ENCODE measurements at regions not wholly inside any gene's neighbourhood (a gene's known extent, or its start where the extent isn't known, plus 50 kb on each side); places are given as distances from the start of the nearest gene placed in this dataset.
A peak's percentile ranks its signal among the peaks of the same experiment; 100 is the strongest.

DNA sequence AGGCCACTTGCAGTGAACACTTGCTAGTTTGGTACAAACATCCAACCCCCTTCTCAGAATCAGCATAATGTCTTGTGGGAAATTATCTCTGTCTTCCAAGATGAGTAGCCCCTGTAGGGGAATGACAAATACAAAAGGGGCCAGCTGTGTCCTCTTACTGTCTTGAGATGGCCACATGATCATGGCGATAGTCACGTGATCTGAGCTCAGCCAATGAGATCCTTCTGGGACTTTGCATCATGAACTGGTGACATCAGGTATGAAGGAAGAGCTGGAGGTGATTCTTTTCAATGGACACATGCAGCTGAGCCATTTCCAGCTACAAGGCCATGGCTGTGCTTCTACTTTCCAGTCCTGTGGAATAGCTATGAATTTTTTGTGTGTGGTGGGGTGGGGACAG, 206.3 kb downstream of the IRX1 start:
- Histone ChIP-seq H3K27ac (ENCODE audit: low read length) (no peak overlapping the region), H3K4me1 (ENCODE audit: control insufficient read depth, insufficient read depth, low read length) (no peaks in the 10 kb centered on the region), H3K9me3 (replicated peaks; ENCODE audit: control insufficient read depth, low read depth, low read length) (no peaks in the 10 kb centered on the region), H3K27me3 (ENCODE audit: control insufficient read depth, insufficient read depth, low read length) (no peaks in the 10 kb centered on the region), H3K4me3 (ENCODE audit: low read length) (no peak overlapping the region), H3K36me3 (ENCODE audit: control insufficient read depth, insufficient read depth, low read length) (no peaks in the 10 kb centered on the region)
- WGBS (ENCODE audit: insufficient coverage), result 80% methylated on average over 2 of the region's 2 CpGs
- no peak for DNase-seq

DNA sequence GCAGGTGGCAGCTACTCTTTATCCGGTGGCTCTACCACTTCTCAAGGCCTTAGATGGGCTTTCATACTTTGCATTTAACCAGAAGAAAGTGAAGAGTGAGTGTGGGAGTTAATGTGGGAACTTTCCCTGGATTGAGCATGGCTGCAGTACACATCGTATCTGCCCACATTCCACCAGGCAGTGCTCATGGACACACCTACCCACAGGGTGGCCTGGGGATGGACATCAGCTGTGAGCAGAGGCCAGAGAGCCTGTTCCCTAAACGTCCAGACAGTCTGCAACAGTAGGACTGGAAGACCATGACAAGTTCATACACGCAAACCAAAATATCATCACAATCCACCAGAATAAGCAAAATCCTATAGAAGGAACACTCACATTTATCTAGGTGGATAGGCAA, 213.8 kb downstream of the IRX1 start:
- WGBS (ENCODE audit: insufficient coverage), result 80% methylated on average over 1 of the region's 4 CpGs
- H3K27ac ChIP-seq (ENCODE audit: low read length), result no peak overlapping the region
- no peaks in the 10 kb centered on the region for H3K36me3 ChIP-seq (ENCODE audit: control insufficient read depth, insufficient read depth, low read length)
- no peak for DNase-seq
- no peak overlapping the region for H3K4me3 ChIP-seq (ENCODE audit: low read length)
- no peaks in the 10 kb centered on the region for H3K27me3 ChIP-seq (ENCODE audit: control insufficient read depth, insufficient read depth, low read length)
- no peaks in the 10 kb centered on the region for H3K9me3 ChIP-seq (replicated peaks; ENCODE audit: control insufficient read depth, low read depth, low read length)
- no peaks in the 10 kb centered on the region for H3K4me1 ChIP-seq (ENCODE audit: control insufficient read depth, insufficient read depth, low read length)

- WGBS (ENCODE audit: insufficient coverage), result 100% methylated on average over 1 of the region's 1 CpG
- Histone ChIP-seq H3K36me3 (ENCODE audit: control insufficient read depth, insufficient read depth, low read length) (no peaks in the 10 kb centered on the region), H3K4me3 (ENCODE audit: low read length) (no peak overlapping the region), H3K9me3 (replicated peaks; ENCODE audit: control insufficient read depth, low read depth, low read length) (no peaks in the 10 kb centered on the region), H3K4me1 (ENCODE audit: control insufficient read depth, insufficient read depth, low read length) (no peaks in the 10 kb centered on the region), H3K27ac (ENCODE audit: low read length) (no peak overlapping the region), H3K27me3 (ENCODE audit: control insufficient read depth, insufficient read depth, low read length) (no peaks in the 10 kb centered on the region)
- DNase-seq, result no peak
Measured at GRCh38 chr5:3811116-3811515, 215.5 kb downstream of the IRX1 start.

DNA sequence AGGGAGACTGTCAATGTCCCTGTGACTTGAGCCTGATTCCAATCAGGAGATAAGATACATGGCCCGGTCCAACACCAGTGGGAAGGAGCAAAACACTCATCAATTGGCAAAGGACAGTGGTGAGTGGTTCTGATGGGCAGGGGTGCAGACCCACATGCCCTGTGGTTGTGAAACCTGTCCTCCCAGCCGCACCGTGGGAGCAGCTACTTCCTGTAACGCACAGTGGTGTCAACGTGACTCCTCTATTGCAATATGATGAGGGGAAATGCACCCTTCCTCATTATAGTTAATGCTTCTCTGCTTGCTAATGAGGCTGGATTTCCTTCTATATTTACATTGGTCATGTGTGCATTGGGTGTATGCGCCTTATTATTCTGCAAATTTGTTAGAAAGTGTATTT, 223.0 kb downstream of the IRX1 start:
- WGBS (ENCODE audit: insufficient coverage), result 75% methylated on average over 1 of the region's 6 CpGs
- H3K4me1 ChIP-seq (ENCODE audit: control insufficient read depth, insufficient read depth, low read length), result no peaks in the 10 kb centered on the region
- H3K36me3 ChIP-seq (ENCODE audit: control insufficient read depth, insufficient read depth, low read length), result no peaks in the 10 kb centered on the region
- no peak overlapping the region for H3K27ac ChIP-seq (ENCODE audit: low read length)
- no peaks in the 10 kb centered on the region for H3K9me3 ChIP-seq (replicated peaks; ENCODE audit: control insufficient read depth, low read depth, low read length)
- no peak for DNase-seq
- no peak overlapping the region for H3K4me3 ChIP-seq (ENCODE audit: low read length)
- H3K27me3 ChIP-seq (ENCODE audit: control insufficient read depth, insufficient read depth, low read length), result no peaks in the 10 kb centered on the region

- Histone ChIP-seq H3K27ac (ENCODE audit: low read length) (no peak overlapping the region), H3K36me3 (ENCODE audit: control insufficient read depth, insufficient read depth, low read length) (no peaks in the 10 kb centered on the region), H3K4me3 (ENCODE audit: low read length) (no peak overlapping the region), H3K4me1 (ENCODE audit: control insufficient read depth, insufficient read depth, low read length) (peaks cover 7% of the 10 kb centered on the region), H3K9me3 (replicated peaks; ENCODE audit: control insufficient read depth, low read depth, low read length) (no peaks in the 10 kb centered on the region), H3K27me3 (ENCODE audit: control insufficient read depth, insufficient read depth, low read length) (no peaks in the 10 kb centered on the region)
- peak; percentile 41 for DNase-seq
- 15% methylated on average over 2 of the region's 12 CpGs for WGBS (ENCODE audit: insufficient coverage)
Measured at GRCh38 chr5:3825531-3826451, 230.2 kb downstream of the IRX1 start.

GRCh38 chr5:3827624-3828023, 232.0 kb downstream of the IRX1 start:
- Histone ChIP-seq H3K4me1 (ENCODE audit: control insufficient read depth, insufficient read depth, low read length) (peaks cover 7% of the 10 kb centered on the region), H3K27me3 (ENCODE audit: control insufficient read depth, insufficient read depth, low read length) (no peaks in the 10 kb centered on the region), H3K9me3 (replicated peaks; ENCODE audit: control insufficient read depth, low read depth, low read length) (no peaks in the 10 kb centered on the region), H3K27ac (ENCODE audit: low read length) (no peak overlapping the region), H3K4me3 (ENCODE audit: low read length) (no peak overlapping the region), H3K36me3 (ENCODE audit: control insufficient read depth, insufficient read depth, low read length) (no peaks in the 10 kb centered on the region)
- WGBS (ENCODE audit: insufficient coverage), result no CpG with 5 or more reads among the region's 8 CpGs
- no peak for DNase-seq

DNA sequence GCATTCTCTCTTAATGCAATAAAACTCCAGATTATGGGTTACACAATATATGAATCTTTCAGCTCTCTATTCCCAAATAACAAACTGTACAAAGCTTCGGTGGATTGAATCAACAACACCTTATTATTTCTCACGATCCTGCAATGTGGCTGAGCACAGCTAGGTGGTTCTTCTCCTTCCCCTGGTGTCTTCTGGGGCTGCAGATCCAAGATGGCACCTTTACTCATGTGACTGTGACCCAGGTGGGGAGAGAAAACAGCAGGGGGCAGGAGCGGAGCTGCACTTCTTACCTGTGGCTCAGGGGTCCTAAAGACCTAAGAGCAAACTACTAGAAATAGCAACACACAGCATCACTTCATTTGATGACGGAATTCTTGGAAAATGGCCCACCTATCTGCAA, 233.1 kb downstream of the IRX1 start:
- no peak for DNase-seq
- WGBS (ENCODE audit: insufficient coverage), result 80% methylated on average over 1 of the region's 4 CpGs
- H3K36me3 ChIP-seq (ENCODE audit: control insufficient read depth, insufficient read depth, low read length), result no peaks in the 10 kb centered on the region
- peaks cover 7% of the 10 kb centered on the region for H3K4me1 ChIP-seq (ENCODE audit: control insufficient read depth, insufficient read depth, low read length)
- H3K9me3 ChIP-seq (replicated peaks; ENCODE audit: control insufficient read depth, low read depth, low read length), result no peaks in the 10 kb centered on the region
- no peaks in the 10 kb centered on the region for H3K27me3 ChIP-seq (ENCODE audit: control insufficient read depth, insufficient read depth, low read length)
- no peak overlapping the region for H3K4me3 ChIP-seq (ENCODE audit: low read length)
- H3K27ac ChIP-seq (ENCODE audit: low read length), result no peak overlapping the region

- H3K27me3 ChIP-seq (ENCODE audit: control insufficient read depth, insufficient read depth, low read length), result peaks cover 2% of the 10 kb centered on the region
- no peaks in the 10 kb centered on the region for H3K9me3 ChIP-seq (replicated peaks; ENCODE audit: control insufficient read depth, low read depth, low read length)
- no peak for DNase-seq
- no peak overlapping the region for H3K4me3 ChIP-seq (ENCODE audit: low read length)
- no peaks in the 10 kb centered on the region for H3K4me1 ChIP-seq (ENCODE audit: control insufficient read depth, insufficient read depth, low read length)
- WGBS (ENCODE audit: insufficient coverage), result 80% methylated on average over 1 of the region's 3 CpGs
- no peaks in the 10 kb centered on the region for H3K36me3 ChIP-seq (ENCODE audit: control insufficient read depth, insufficient read depth, low read length)
- H3K27ac ChIP-seq (ENCODE audit: low read length), result no peak overlapping the region
Measured at GRCh38 chr5:3833566-3833965, 237.9 kb downstream of the IRX1 start.

DNA sequence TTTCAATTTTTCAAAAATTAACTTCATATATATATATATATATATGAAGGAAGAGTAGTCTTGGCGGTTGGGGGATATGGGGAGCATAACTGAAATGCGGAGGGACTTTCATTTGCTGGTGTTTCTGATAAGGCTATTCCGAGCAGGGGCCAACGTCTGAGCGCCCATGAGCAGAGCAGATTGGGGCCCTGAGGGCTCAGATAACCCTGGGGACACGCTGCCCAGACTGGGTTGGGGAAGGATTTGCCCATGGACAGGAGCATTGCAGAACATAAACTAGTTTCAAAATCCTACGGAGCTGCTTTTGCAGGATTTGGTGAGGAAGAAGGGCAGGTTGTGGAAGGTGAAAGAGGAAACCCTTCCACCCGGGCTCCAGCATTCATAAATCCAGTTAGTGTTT, 240.2 kb downstream of the IRX1 start:
- Histone ChIP-seq H3K4me1 (ENCODE audit: control insufficient read depth, insufficient read depth, low read length) (no peaks in the 10 kb centered on the region), H3K27me3 (ENCODE audit: control insufficient read depth, insufficient read depth, low read length) (peaks cover 4% of the 10 kb centered on the region), H3K36me3 (ENCODE audit: control insufficient read depth, insufficient read depth, low read length) (no peaks in the 10 kb centered on the region), H3K27ac (ENCODE audit: low read length) (no peak overlapping the region), H3K9me3 (replicated peaks; ENCODE audit: control insufficient read depth, low read depth, low read length) (no peaks in the 10 kb centered on the region), H3K4me3 (ENCODE audit: low read length) (no peak overlapping the region)
- no peak for DNase-seq
- WGBS (ENCODE audit: insufficient coverage), result 55% methylated on average over 6 of the region's 8 CpGs

DNA sequence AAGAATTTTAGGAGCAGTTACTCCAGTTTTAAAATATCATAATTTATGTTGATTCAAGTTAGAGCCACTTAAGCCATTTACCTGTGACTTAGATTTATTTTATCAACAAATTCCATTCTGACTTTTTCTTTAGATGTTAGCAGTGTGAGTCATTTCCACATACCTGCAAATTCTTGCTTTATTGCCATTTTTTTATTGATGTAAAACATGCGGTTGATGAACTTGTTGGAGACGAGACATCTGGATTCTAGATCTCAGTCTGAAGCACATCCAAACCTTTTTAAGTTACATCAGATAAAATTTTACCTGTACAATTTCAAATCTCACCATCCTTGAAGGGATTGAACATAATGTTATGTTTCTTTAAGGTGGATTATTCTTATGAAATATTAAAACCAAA, 240.9 kb downstream of the IRX1 start:
- WGBS (ENCODE audit: insufficient coverage), result no CpG with 5 or more reads among the region's 2 CpGs
- no peak for DNase-seq
- no peaks in the 10 kb centered on the region for H3K36me3 ChIP-seq (ENCODE audit: control insufficient read depth, insufficient read depth, low read length)

More for the DNA sequence above, 240.9 kb downstream of the IRX1 start:
- H3K27me3 ChIP-seq (ENCODE audit: control insufficient read depth, insufficient read depth, low read length), result peaks cover 4% of the 10 kb centered on the region
- no peaks in the 10 kb centered on the region for H3K4me1 ChIP-seq (ENCODE audit: control insufficient read depth, insufficient read depth, low read length)
- H3K27ac ChIP-seq (ENCODE audit: low read length), result no peak overlapping the region
- H3K9me3 ChIP-seq (replicated peaks; ENCODE audit: control insufficient read depth, low read depth, low read length), result no peaks in the 10 kb centered on the region
- no peak overlapping the region for H3K4me3 ChIP-seq (ENCODE audit: low read length)

All from muscle of leg (tissue), 3 donors.